IMR-90 (cell line): ENCODE measurements at regions not wholly inside any gene's neighbourhood (a gene's known extent, or its start where the extent isn't known, plus 50 kb on each side); places are given as distances from the start of the nearest gene placed in this dataset.

Source experiments
- ATAC-seq: fragments of 200-7000 bp; cut with Tn5 transposase; 2 replicates; pipeline ENCODE4 v1.9.1; 2020; ENCODE audit warnings: low read depth, mild to moderate bottlenecking, moderate library complexity
- BruUV-seq: library from RNA; stranded (reverse); fragments of 400-500 nt; replicated peaks from 2 replicates; lab custom pipeline; 2021; lab: Mats Ljungman, UMichigan
- CTCF ChIA-PET: fragments of 300-600 bp; formaldehyde crosslinking; extraction: SDS; loops from one replicate; lab custom pipeline; 2021; ENCODE audit warnings: antibody characterized with exemption; lab: Yijun Ruan, JAX
- POLR2A ChIA-PET: fragments of 300-600 bp; sonication (Branson Sonifier 250); formaldehyde crosslinking; loops from one replicate; lab custom pipeline; 2022; ENCODE audit warnings: antibody characterized with exemption; ENCODE audit not compliant: unreplicated experiment; lab: Charles Lee
- DNase-seq: peaks from one replicate; pipeline ENCODE4 v3.0.0; 2013
- H2AFZ ChIP-seq: replicated peaks from 2 replicates; pipeline ENCODE3; 2013; ENCODE audit warnings: low read length, mild to moderate bottlenecking; ENCODE audit not compliant: poor library complexity
- H2AK5ac ChIP-seq: 2 replicates; pipeline ENCODE4 v1.6.1; 2013; ENCODE audit warnings: low read depth, low read length, inconsistent platforms
- H2AK9ac ChIP-seq: replicated peaks from 2 replicates; pipeline ENCODE3; 2013; ENCODE audit warnings: mild to moderate bottlenecking, low read depth, low read length, moderate library complexity; ENCODE audit not compliant: poor library complexity
- H2BK120ac ChIP-seq: 2 replicates; pipeline ENCODE4 v1.6.1; 2013; ENCODE audit warnings: low read depth, low read length, inconsistent platforms
- H2BK15ac ChIP-seq: 3 replicates; pipeline ENCODE4 v1.6.1; 2013; ENCODE audit warnings: low read depth, low read length, inconsistent platforms
- H2BK20ac ChIP-seq: 2 replicates; pipeline ENCODE4 v1.6.1; 2013; ENCODE audit warnings: low read depth, mild to moderate bottlenecking, inconsistent platforms, low read length, moderate library complexity
- H2BK5ac ChIP-seq: 2 replicates; pipeline ENCODE4 v1.6.1; 2013; ENCODE audit warnings: mild to moderate bottlenecking, low read depth, low read length, inconsistent platforms; ENCODE audit not compliant: poor library complexity, severe bottlenecking
- H3K14ac ChIP-seq: replicated peaks from 2 replicates; pipeline ENCODE4 v1.6.1; 2013; ENCODE audit warnings: low read depth, low read length, inconsistent platforms
- H3K18ac ChIP-seq: 2 replicates; pipeline ENCODE4 v1.6.1; 2013; ENCODE audit warnings: low read depth, low read length, control low read depth
- H3K23ac ChIP-seq: 2 replicates; pipeline ENCODE4 v1.6.1; 2013; ENCODE audit warnings: low read depth, low read length, inconsistent platforms
- H3K27ac ChIP-seq: 2 replicates; pipeline ENCODE4 v1.5.1; 2013; ENCODE audit warnings: mild to moderate bottlenecking, control low read depth, low read length; ENCODE audit not compliant: insufficient read depth
- H3K27me3 ChIP-seq: 2 replicates; pipeline ENCODE4 v1.6.1; 2013; ENCODE audit warnings: low read length; ENCODE audit not compliant: control insufficient read depth, insufficient read depth
- H3K36me3 ChIP-seq: 2 replicates; pipeline ENCODE4 v1.6.1; 2013; ENCODE audit warnings: low read length, mixed read lengths; ENCODE audit not compliant: control insufficient read depth, insufficient read depth
- H3K4ac ChIP-seq: 2 replicates; pipeline ENCODE4 v1.6.1; 2013; ENCODE audit warnings: low read depth, low read length, inconsistent platforms
- H3K4me1 ChIP-seq: 2 replicates; pipeline ENCODE4 v1.6.1; 2013; ENCODE audit warnings: low read length, mixed read lengths; ENCODE audit not compliant: control insufficient read depth, insufficient read depth
- H3K4me2 ChIP-seq: 2 replicates; pipeline ENCODE4 v1.6.1; 2013; ENCODE audit warnings: low read depth, mild to moderate bottlenecking, control low read depth, low read length, moderate library complexity
- H3K4me3 ChIP-seq: 2 replicates; pipeline ENCODE4 v1.5.1; 2013; ENCODE audit warnings: low read depth, mild to moderate bottlenecking, control low read depth, low read length, moderate library complexity; ENCODE audit not compliant: insufficient read depth
- H3K56ac ChIP-seq: 2 replicates; pipeline ENCODE4 v1.6.1; 2013; ENCODE audit warnings: low read length, inconsistent platforms; ENCODE audit not compliant: insufficient read depth; ENCODE audit errors: extremely low read depth
- H3K79me1 ChIP-seq, 2 experiments: 2 replicates each; pipeline ENCODE4 v1.6.1; 2013; ENCODE audit warnings: low read length in 2 of 2, inconsistent platforms in 1 of 2, low read depth in 1 of 2
- H3K9ac ChIP-seq: 2 replicates; pipeline ENCODE4 v1.6.1; 2013; ENCODE audit warnings: low read depth, low read length, control low read depth
- H3K9me1 ChIP-seq: 2 replicates; pipeline ENCODE4 v1.6.1; 2013; ENCODE audit warnings: low read length, inconsistent platforms; ENCODE audit not compliant: insufficient read depth
- H3K9me3 ChIP-seq: 2 replicates; pipeline ENCODE4 v1.6.1; 2013; ENCODE audit warnings: low read length; ENCODE audit not compliant: control insufficient read depth, insufficient read depth
- H4K20me1 ChIP-seq: 2 replicates; pipeline ENCODE4 v1.6.1; 2013; ENCODE audit warnings: low read length, inconsistent platforms; ENCODE audit not compliant: insufficient read depth
- H4K5ac ChIP-seq: 2 replicates; pipeline ENCODE4 v1.6.1; 2013; ENCODE audit warnings: mild to moderate bottlenecking, low read depth, low read length, control low read depth
- H4K8ac ChIP-seq, 2 experiments: 2 replicates each; pipeline ENCODE4 v1.6.1; 2013; ENCODE audit warnings: low read depth in 2 of 2, low read length in 2 of 2, control low read depth in 1 of 2, inconsistent platforms in 1 of 2
- H4K91ac ChIP-seq: 2 replicates; pipeline ENCODE4 v1.6.1; 2013; ENCODE audit warnings: low read depth, low read length, inconsistent platforms; ENCODE audit not compliant: insufficient read depth
- BHLHE40 ChIP-seq: fragments of 150-350 bp; IDR thresholded peaks from 2 replicates; pipeline ENCODE4 v1.6.1; 2016; ENCODE audit warnings: mild to moderate bottlenecking, low read depth, low read length
- CEBPB ChIP-seq: IDR thresholded peaks from 2 replicates; pipeline ENCODE4 v1.6.1; 2012; ENCODE audit warnings: low read depth, low read length, improper control_type of control experiment
- CHD1 ChIP-seq: IDR thresholded peaks from 2 replicates; pipeline ENCODE4 v1.6.1; 2012; ENCODE audit warnings: low read depth, low read length, improper control_type of control experiment
- CTCF ChIP-seq: conservative IDR thresholded peaks from 2 replicates; pipeline ENCODE4 v1.5.1; 2012; ENCODE audit warnings: mild to moderate bottlenecking, low read depth, low read length, improper control_type of control experiment
- ELK1 ChIP-seq: fragments of 150-350 bp; IDR thresholded peaks from 2 replicates; pipeline ENCODE4 v1.6.1; 2016; ENCODE audit warnings: low read depth, mild to moderate bottlenecking, low read length, moderate library complexity, borderline replicate concordance
- FOS ChIP-seq: fragments of 150-350 bp; IDR thresholded peaks from 2 replicates; pipeline ENCODE4 v1.6.1; 2016; ENCODE audit warnings: low read depth, low read length
- MAFK ChIP-seq: IDR thresholded peaks from 2 replicates; pipeline ENCODE4 v1.6.1; 2012; ENCODE audit warnings: low read depth, low read length, improper control_type of control experiment
- MAZ ChIP-seq: IDR thresholded peaks from 2 replicates; pipeline ENCODE4 v1.6.1; 2012; ENCODE audit warnings: low read depth, mild to moderate bottlenecking, low read length, improper control_type of control experiment, moderate library complexity, borderline replicate concordance
- MXI1 ChIP-seq: IDR thresholded peaks from 2 replicates; pipeline ENCODE4 v1.6.1; 2012; ENCODE audit warnings: low read depth, mild to moderate bottlenecking, low read length, moderate library complexity, borderline replicate concordance
- NFE2L2 ChIP-seq: fragments of 150-350 bp; IDR thresholded peaks from 2 replicates; pipeline ENCODE4 v1.6.1; 2016; ENCODE audit warnings: low read depth, mild to moderate bottlenecking, low read length
- POLR2A ChIP-seq: IDR thresholded peaks from 2 replicates; pipeline ENCODE4 v1.6.1; 2012; ENCODE audit warnings: mild to moderate bottlenecking, low read depth, low read length
- RAD21 ChIP-seq: IDR thresholded peaks from 2 replicates; pipeline ENCODE4 v1.6.1; 2012; ENCODE audit warnings: low read length, improper control_type of control experiment
- RCOR1 ChIP-seq: IDR thresholded peaks from 2 replicates; pipeline ENCODE4 v1.6.1; 2012; ENCODE audit warnings: mild to moderate bottlenecking, low read length, improper control_type of control experiment; ENCODE audit not compliant: insufficient replicate concordance
- RFX5 ChIP-seq: IDR thresholded peaks from 2 replicates; pipeline ENCODE4 v1.8.0; 2012; ENCODE audit warnings: low read depth, mild to moderate bottlenecking, low read length, moderate library complexity
- SMC3 ChIP-seq: fragments of 150-350 bp; IDR thresholded peaks from 2 replicates; pipeline ENCODE4 v1.6.1; 2016; ENCODE audit warnings: low read depth, mild to moderate bottlenecking, antibody characterized with exemption, low read length, moderate library complexity
- USF2 ChIP-seq: fragments of 150-350 bp; IDR thresholded peaks from 2 replicates; pipeline ENCODE4 v1.6.1; 2017; ENCODE audit warnings: mild to moderate bottlenecking, antibody characterized with exemption, low read length, low read depth
- WGBS, 2 experiments: methylation state at CpG; one replicate each; pipeline versions ENCODE4 v1.1.5 to v1.1.7; 2013; ENCODE audit warnings: missing lambda C conversion rate in 2 of 2; ENCODE audit not compliant: insufficient read length in 1 of 2; ENCODE audit errors: extremely low coverage in 2 of 2; 5-methylcytosine and 5-hydroxymethylcytosine counted together
- dilution Hi-C: fragments of 300-500 bp; cut with HindIII; formaldehyde crosslinking; loops from one replicate; pipeline ENCODE4 v1.14.3; 2018; ENCODE audit warnings: low sequenced_read_pairs; ENCODE audit not compliant: unreplicated experiment
- in situ Hi-C: fragments of 300-500 bp; cut with MboI; formaldehyde crosslinking; loops from 3 replicates; pipeline ENCODE4 v1.14.3; 2019; ENCODE audit warnings: low sequenced_read_pairs, inconsistent platforms, mixed read lengths
- intact Hi-C: fragments of 100-400 bp; cut with micrococcal nuclease; formaldehyde crosslinking; loops from 2 replicates; pipeline ENCODE4 v1.10.0; 2022

GRCh38 chr5:21686706-21687105, 1166.4 kb downstream of the CDH12 start:
- H3K79me1 ChIP-seq: no peaks in the 10 kb centered on the region
- no peak for ATAC-seq
- no peak overlapping the region for H2AFZ ChIP-seq
- dilution Hi-C loops (no loop called here), in situ Hi-C loops (no loop called here), intact Hi-C loops (no loop called here)
- WGBS, 2 experiments: no CpG with 5 or more reads among the region's 4 CpGs
- H3K27me3 ChIP-seq: no peaks in the 10 kb centered on the region
- H3K9me3 ChIP-seq: no peaks in the 10 kb centered on the region
- no peak for DNase-seq
- no peak overlapping the region for H2AK5ac ChIP-seq
- no peak overlapping the region for H2BK20ac ChIP-seq
- H4K91ac ChIP-seq: no peak overlapping the region
- no peaks in the 10 kb centered on the region for H3K9me1 ChIP-seq
- no peaks in the 10 kb centered on the region for H4K20me1 ChIP-seq
- H2AK9ac ChIP-seq: no peak overlapping the region
- no peak overlapping the region for H2BK15ac ChIP-seq
- peaks cover 1% of the 10 kb centered on the region; the same call in 1 of the 2 replicates for H3K4me1 ChIP-seq
- H4K8ac ChIP-seq: no peak overlapping the region
- H3K4me2 ChIP-seq: no peak overlapping the region
- no peak overlapping the region for H4K5ac ChIP-seq
- ChIA-PET CTCF (no interaction called here), POLR2A (no interaction called here)
- no peak overlapping the region for H3K4me3 ChIP-seq
- no peak overlapping the region for H2BK5ac ChIP-seq
- TF ChIP-seq NFE2L2 (no peak), FOS (no peak), CTCF (no peak), ELK1 (no peak), POLR2A (no peak), RCOR1 (no peak), USF2 (no peak), SMC3 (no peak), MAZ (no peak), BHLHE40 (no peak), CHD1 (no peak), MAFK (no peak), RAD21 (no peak), RFX5 (no peak), MXI1 (no peak), CEBPB (no peak)
- H3K18ac ChIP-seq: no peak overlapping the region
- no peak overlapping the region for H3K56ac ChIP-seq
- no peak overlapping the region for H3K23ac ChIP-seq
- H3K14ac ChIP-seq: no peak overlapping the region
- H3K9ac ChIP-seq: no peak overlapping the region
- H3K27ac ChIP-seq: no peak overlapping the region
- no peak overlapping the region for H2BK120ac ChIP-seq
- H3K4ac ChIP-seq: no peak overlapping the region
- no TSS peak for BruUV-seq
- H3K36me3 ChIP-seq: no peaks in the 10 kb centered on the region
